Stimulated activated CD8-positive, alpha-beta memory T cell treated with anti-CD3 and anti-CD28 coated beads, Interleukin-15, amount 100 ng/mL, for 48 hours (primary cell): ENCODE measurements at regions not wholly inside any gene's neighbourhood (a gene's known extent, or its start where the extent isn't known, plus 50 kb on each side); places are given as distances from the start of the nearest gene placed in this dataset.
"Not testable (repeated sequence)": the region's sequence is repeated elsewhere in the genome, so short reads cannot be mapped to it uniquely, and the experiment has no call there.

ENCODE experiments used
- DNase-seq, 2 donors: peaks; one replicate each; pipeline ENCODE4 v3.0.0-alpha.2; 2020; ENCODE audit warnings: low read depth in 2 of 2

GRCh38 chr6:3961581-3962215 lies 112.5 kb downstream of the FAM50B start:
- no peak for DNase-seq

GRCh38 chr6:3962291-3963280 lies 113.4 kb downstream of the FAM50B start:
- DNase-seq: no peak

GRCh38 chr6:3963426-3963825 lies 114.3 kb downstream of the FAM50B start:
- DNase-seq: no peak

GRCh38 chr6:3965071-3965718 lies 113.7 kb downstream of the FAM217A start:
- no peak for DNase-seq

- no peak for DNase-seq
These were observed 112.5 kb downstream of the FAM217A start for GRCh38 chr6:3966426-3966825.

- DNase-seq: no peak
These were observed 108.8 kb downstream of the FAM217A start for GRCh38 chr6:3970097-3970496.

- DNase-seq: not testable (repeated sequence)
These were observed 105.8 kb downstream of the FAM217A start for GRCh38 chr6:3973152-3973551.

- peak; percentile 12 to 26 for DNase-seq
These were observed 100.8 kb downstream of the FAM217A start for GRCh38 chr6:3977875-3978711.

- DNase-seq: not testable (repeated sequence)
These were observed 100.0 kb downstream of the FAM217A start for GRCh38 chr6:3978966-3979365.

GRCh38 chr6:3981917-3982316 lies 97.0 kb downstream of the FAM217A start:
- no peak for DNase-seq

- DNase-seq: no peak
These were observed 95.2 kb downstream of the FAM217A start for GRCh38 chr6:3983778-3984177.

GRCh38 chr6:3984494-3984893 lies 94.4 kb downstream of the FAM217A start:
- no peak for DNase-seq

GRCh38 chr6:3986241-3986640 lies 92.7 kb downstream of the FAM217A start:
- no peak for DNase-seq

GRCh38 chr6:3987053-3987452 lies 91.9 kb downstream of the FAM217A start:
- no peak for DNase-seq

GRCh38 chr6:3987576-3987975 lies 91.4 kb downstream of the FAM217A start:
- no peak for DNase-seq

GRCh38 chr6:3990692-3991491 lies 88.0 kb downstream of the FAM217A start:
- DNase-seq: peak; percentile 53 to 56

- no peak for DNase-seq
These were observed 87.0 kb downstream of the FAM217A start for GRCh38 chr6:3991941-3992340.

- DNase-seq: no peak
These were observed 82.6 kb downstream of the FAM217A start for GRCh38 chr6:3996349-3996748.

- no peak for DNase-seq
These were observed 81.7 kb downstream of the FAM217A start for GRCh38 chr6:3997177-3997770.
